PFSK-1 (cell line): ENCODE measurements at regions not wholly inside any gene's neighbourhood (a gene's known extent, or its start where the extent isn't known, plus 50 kb on each side); places are given as distances from the start of the nearest gene placed in this dataset.

Experiments used
- FOXP2 ChIP-seq: optimal IDR thresholded peaks from 2 replicates; pipeline ENCODE3; 2011; ENCODE audit warnings: borderline replicate concordance, control low read depth, inconsistent platforms; ENCODE audit not compliant: insufficient read depth; ENCODE audit errors: extremely low read length, extremely low read depth
- POLR2AphosphoS5 ChIP-seq: IDR thresholded peaks from 2 replicates; pipeline ENCODE4 v1.6.1; 2012; ENCODE audit warnings: low read depth, mild to moderate bottlenecking, control low read depth, low read length, moderate library complexity
- REST ChIP-seq, 2 experiments: IDR thresholded peaks; 2 replicates each; pipeline versions ENCODE4 v1.6.1 to v1.8.0; 2011 to 2012; ENCODE audit warnings: low read depth in 2 of 2, low read length in 2 of 2, control low read depth in 1 of 2, inconsistent platforms in 1 of 2, mild to moderate bottlenecking in 1 of 2, moderate library complexity in 1 of 2; ENCODE audit not compliant: insufficient read depth in 1 of 2
- SIN3A ChIP-seq: IDR thresholded peaks from 2 replicates; pipeline ENCODE4 v1.6.1; 2012; ENCODE audit warnings: mild to moderate bottlenecking, low read length, moderate library complexity, borderline replicate concordance; ENCODE audit not compliant: insufficient read depth
- TAF1 ChIP-seq: IDR thresholded peaks from 2 replicates; pipeline ENCODE4 v1.6.1; 2012; ENCODE audit warnings: low read length, control low read depth, borderline replicate concordance; ENCODE audit not compliant: insufficient read depth

- TF ChIP-seq REST (IDR thresholded peaks at IDR 0.05; ENCODE audit: insufficient read depth in 1 of 2, low read depth in 2 of 2, low read length in 2 of 2) (no peak), FOXP2 (no peak), SIN3A (no peak), TAF1 (no peak), POLR2AphosphoS5 (no peak)
These were observed 199.7 kb downstream of the CTTN start for GRCh38 chr11:70597751-70598625.

DNA sequence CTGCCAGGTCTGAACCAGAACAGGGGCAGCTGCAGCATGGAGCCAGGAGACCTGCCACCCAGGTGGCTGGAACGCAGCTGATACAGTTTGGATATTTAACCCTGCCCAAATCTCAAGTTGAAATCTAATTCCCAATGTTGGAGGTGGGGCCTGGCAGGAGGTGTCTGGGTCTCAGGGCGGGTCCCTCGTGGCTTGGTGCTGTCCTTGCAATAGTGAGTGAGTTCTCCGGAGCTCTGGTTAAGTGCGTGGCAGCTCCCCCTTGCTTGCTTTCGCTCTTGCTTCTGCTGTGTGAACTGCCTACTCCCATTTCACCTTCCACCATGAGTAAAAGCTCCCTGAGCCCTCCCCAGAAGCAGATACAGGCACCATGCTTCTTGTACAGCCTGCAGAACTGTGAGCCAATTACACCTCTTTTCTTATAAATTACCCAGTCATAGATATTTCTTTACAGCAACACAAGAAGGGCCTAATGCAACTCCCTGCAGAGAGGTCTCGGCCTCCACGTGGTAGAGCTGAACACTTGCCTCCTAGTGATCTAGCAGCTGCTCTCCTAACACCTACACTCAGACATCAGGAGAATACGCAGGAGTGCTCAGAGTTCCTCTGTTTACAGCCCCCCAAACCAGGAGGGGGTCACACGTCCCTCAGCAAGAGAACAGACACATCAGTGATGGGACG lies 203.7 kb downstream of the CTTN start:
- no peak for TF ChIP-seq POLR2AphosphoS5
- no peak for TF ChIP-seq FOXP2
- no peak for TF ChIP-seq SIN3A
- TF ChIP-seq TAF1: no peak
- TF ChIP-seq REST (IDR thresholded peaks at IDR 0.05; ENCODE audit: insufficient read depth in 1 of 2, low read depth in 2 of 2, low read length in 2 of 2): no peak

GRCh38 chr11:70603114-70603755 lies 204.9 kb downstream of the CTTN start:
- TF ChIP-seq TAF1 (no peak), SIN3A (no peak)

DNA sequence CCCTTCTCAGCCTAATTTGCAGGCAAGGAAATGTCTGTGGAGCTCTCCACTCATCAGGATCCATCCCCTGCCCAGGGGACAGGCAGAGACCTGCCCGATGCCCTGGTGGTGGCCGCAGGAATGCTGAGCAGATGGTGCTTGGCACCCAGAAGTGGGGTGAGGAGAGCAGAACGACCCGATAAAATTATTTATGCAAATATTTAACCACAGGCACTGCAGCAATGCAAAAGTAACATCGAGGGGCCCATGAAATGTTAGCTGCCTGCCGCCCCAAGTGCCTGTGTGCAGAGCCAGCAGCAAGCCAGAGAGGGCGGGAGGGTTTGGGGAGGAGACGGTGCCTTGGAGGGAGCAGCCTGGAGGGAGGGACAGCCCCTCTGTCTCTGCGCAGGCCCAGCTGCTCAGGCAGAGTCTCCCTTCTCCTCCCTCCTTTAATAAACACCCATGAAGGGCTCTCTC lies 205.5 kb downstream of the CTTN start:
- no peak for TF ChIP-seq TAF1
- TF ChIP-seq REST (IDR thresholded peaks at IDR 0.05; ENCODE audit: insufficient read depth in 1 of 2, low read depth in 2 of 2, low read length in 2 of 2): no peak
- no peak for TF ChIP-seq POLR2AphosphoS5
- TF ChIP-seq SIN3A: no peak
- no peak for TF ChIP-seq FOXP2

DNA sequence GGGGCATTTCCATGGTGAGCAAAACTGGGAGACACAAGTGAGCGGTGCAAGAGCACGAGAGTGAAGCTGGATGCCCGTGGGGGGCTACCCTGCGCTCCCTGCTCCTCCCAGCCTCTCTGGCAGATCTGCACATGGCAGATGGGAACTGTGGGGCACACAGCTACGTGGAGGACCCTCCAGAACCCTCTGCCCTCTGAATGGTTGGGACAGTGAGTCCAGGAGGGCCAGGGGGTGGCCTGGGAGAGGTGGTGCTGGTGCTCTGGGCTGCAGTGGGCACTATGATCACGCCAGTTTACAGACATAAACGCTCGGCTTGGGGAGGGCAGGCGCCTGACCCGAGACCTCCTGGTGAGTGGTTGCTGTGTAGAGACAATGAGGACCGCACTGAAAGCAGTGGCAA lies 205.9 kb downstream of the CTTN start:
- TF ChIP-seq REST (IDR thresholded peaks at IDR 0.05; ENCODE audit: insufficient read depth in 1 of 2, low read depth in 2 of 2, low read length in 2 of 2) (no peak), TAF1 (no peak), SIN3A (no peak), FOXP2 (no peak), POLR2AphosphoS5 (no peak)
